GM19328 (cell line): ENCODE measurements at regions not wholly inside any gene's neighbourhood (a gene's known extent, or its start where the extent isn't known, plus 50 kb on each side); places are given as distances from the start of the nearest gene placed in this dataset.
"Not testable (repeated sequence)": the region's sequence is repeated elsewhere in the genome, so short reads cannot be mapped to it uniquely, and the experiment has no call there.

Experiments used
- ATAC-seq: cut with Tn5 transposase; IDR thresholded peaks from one replicate; pipeline ENCODE4 v1.9.1; 2021; ENCODE audit warnings: mild to moderate bottlenecking, moderate library complexity; ENCODE audit not compliant: unreplicated experiment

DNA sequence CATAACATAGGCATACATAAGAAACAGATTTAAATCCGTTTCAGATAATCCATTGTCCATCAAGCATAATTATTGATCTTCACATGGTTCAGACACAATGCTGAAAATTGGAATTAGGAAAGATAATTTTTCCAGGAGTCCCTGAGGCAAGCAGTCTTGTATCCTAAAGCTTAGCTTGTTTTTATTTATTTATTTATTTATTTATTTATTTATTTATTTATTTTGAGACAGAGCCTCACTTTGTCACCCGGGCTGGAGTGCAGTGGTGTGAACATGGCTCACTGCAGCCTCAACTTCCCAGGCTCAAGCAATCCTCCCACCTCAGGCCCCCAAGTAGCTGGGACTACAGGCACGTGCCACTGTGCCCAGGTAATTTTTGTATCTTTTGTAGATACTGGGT, 89.7 kb upstream of the USP25 start:
- not testable (repeated sequence) for ATAC-seq

- ATAC-seq, result no peak
Observed at GRCh38 chr21:15644489-15644888, 85.3 kb upstream of the USP25 start.

- ATAC-seq, result no peak
Observed at GRCh38 chr21:15645830-15646229, 84.0 kb upstream of the USP25 start.

DNA sequence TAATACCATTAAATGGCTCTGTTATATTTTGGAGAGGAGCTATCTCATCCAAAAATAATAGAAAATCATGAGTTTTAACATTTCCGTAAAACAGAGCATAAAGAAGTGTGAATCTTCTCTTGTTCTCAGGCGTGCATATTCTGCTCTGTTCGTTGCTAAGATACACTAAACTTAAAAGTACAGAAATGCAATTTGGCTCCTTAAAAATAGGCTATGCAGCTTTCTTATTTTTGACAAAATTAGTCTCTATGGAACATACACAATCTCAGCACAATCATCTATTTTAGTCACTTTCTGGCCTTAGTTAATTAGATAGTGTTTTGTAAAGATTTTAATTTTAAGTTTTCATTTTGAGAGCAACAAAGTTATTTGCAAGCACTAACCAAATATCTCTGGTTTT, 79.0 kb upstream of the USP25 start:
- ATAC-seq, result no peak

DNA sequence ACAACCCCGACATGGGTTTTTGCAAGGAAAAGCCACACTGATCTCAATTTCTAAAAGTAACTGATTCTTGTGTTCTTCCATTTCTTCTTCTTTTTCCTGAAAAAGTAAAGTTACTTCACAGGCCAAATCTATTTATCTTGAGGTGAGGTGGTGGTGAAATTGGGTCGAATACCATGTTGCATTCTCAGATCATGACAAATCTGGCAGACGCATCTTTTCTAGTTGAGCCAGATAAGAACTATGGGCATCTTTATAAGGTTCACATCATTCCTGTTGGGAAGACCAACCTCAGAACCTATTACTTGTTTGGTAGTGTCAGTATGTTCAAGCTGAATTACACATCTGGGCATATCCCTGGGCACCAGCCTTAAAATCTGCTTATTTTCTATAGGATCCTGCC, 78.6 kb upstream of the USP25 start:
- no peak for ATAC-seq

- ATAC-seq, result no peak
Observed at GRCh38 chr21:15653710-15654109, 76.1 kb upstream of the USP25 start.

GRCh38 chr21:15654171-15654570, 75.6 kb upstream of the USP25 start:
- no peak for ATAC-seq

DNA sequence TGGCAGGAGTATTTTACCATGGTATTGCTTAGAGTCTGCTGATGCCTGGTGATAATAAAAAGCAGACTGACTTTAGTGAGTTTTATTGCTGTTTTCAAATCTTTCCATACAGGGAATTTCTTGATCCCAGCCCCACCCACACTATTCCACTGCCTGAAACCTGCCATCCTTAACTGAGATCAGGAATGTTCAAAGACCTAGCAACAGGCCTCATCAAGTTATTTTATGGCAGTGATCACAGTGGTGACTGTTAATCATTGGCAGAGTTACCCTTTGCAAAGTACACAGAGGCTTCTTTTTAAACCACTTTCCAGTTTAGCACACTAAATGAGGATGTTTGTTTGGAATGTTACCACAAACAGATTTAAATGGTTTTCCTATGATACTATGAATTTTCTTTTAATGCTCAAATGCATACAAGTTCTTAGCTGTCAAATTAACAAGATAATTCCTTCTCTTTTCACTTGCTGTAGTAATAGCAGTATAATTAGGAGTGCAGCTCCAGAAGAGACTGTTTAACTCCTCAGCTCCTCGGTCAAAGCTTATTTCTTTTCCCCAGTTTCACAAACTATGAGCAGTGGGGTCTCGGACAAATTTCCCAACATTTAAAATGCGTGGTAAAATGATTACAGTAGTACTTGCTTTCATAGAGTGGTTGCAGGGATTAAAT, 69.9 kb upstream of the USP25 start:
- no peak for ATAC-seq

- ATAC-seq, result no peak
Observed at GRCh38 chr21:15660423-15660804, 69.4 kb upstream of the USP25 start.

DNA sequence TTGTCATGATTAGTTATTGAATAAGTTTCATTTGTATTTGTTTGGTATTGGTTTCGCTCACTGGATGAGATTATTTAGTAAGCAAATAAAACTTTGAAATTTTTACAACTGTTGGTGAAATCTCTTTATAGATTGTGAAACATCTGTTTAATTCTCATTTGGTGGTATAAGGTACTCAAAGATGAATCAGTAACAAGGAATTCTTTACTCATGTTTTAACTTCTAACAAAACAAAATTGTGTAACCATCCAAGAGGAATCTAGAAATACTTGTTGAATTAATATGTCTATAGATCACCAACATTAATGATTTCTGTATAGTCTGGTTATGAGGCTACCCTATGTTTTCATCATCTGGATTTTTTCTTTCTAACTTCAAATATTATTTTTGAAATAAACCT, 62.8 kb upstream of the USP25 start:
- no peak for ATAC-seq

DNA sequence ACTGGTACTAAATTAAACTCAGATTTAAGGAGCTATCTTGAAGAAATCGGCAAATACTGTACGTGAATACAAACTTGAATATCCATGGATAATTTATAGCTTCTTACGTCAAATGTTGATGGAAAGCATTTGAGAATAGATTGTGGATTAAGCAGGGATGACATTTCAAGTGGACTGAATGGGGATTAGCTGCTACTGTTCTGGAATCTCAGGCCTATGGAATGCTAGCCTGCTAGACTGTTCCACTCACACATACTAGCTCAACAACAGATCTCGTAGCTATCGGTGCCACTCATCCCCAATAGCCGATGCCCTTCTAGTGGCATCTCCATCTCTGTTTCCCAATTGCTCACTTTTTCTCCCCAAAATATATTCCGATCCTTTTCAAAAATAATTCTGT, 62.0 kb upstream of the USP25 start:
- ATAC-seq, result no peak

GRCh38 chr21:15669247-15669646, 60.5 kb upstream of the USP25 start:
- no peak for ATAC-seq

GRCh38 chr21:15671188-15671587, 58.6 kb upstream of the USP25 start:
- no peak for ATAC-seq

DNA sequence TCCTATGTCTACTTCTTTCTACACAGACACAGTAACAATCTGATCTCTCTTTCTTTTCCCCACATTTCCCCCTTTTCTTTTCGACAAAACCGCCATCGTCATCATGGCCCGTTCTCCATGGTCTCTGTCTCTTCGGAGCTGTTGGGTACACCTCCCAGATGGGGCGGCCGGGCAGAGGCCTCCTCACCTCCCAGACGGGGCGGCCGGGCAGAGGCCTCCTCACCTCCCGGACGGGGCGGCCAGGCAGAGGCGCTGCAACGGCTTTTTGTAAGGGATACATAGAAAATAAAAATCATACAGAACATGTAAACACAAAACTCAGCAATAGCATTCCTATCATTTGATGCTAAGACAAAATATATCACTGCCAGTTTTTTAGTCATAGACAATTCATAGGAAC, 57.2 kb upstream of the USP25 start:
- not testable (repeated sequence) for ATAC-seq

GRCh38 chr21:15676935-15677334, 52.8 kb upstream of the USP25 start:
- ATAC-seq, result no peak

DNA sequence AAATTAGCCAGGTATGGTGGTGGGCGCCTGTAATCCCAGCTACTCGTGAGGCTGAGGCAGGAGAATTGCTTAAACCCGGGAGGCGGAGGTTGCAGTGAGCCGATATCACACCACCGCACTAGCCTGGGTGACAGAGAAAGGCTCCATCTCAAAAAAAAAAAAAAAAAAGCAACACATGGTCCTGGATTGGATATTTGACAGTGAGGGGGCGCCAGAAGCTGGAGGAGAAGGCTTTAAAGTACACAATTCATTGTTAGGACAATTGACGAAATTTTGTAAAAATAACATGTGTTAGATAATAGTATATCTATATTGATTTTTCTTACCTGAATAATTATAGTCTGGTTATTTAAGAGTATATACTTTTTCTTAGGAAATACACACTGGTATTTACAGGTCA, 50.2 kb upstream of the USP25 start:
- ATAC-seq, result no peak
